A549 (cell line): ENCODE measurements at regions not wholly inside any gene's neighbourhood (a gene's known extent, or its start where the extent isn't known, plus 50 kb on each side); places are given as distances from the start of the nearest gene placed in this dataset.

Source experiments
- CBX8 ChIP-seq: fragments of 200-600 bp; sonication (generic); IDR thresholded peaks from 2 replicates; pipeline ENCODE4 v1.6.1; 2016
- CTCF ChIP-seq: fragments of >200 bp; sonication (Bioruptor Twin); formaldehyde crosslinking; IDR thresholded peaks from 3 replicates; pipeline ENCODE4 v1.5.1; 2016
- EHMT2 ChIP-seq: fragments of 200-600 bp; sonication (generic); IDR thresholded peaks from 2 replicates; pipeline ENCODE4 v1.6.1; 2016; ENCODE audit warnings: antibody characterized with exemption, low read depth, mild to moderate bottlenecking, moderate library complexity
- EP300 ChIP-seq, 2 experiments: fragments of >200 bp; sonication (Bioruptor Twin); formaldehyde crosslinking; IDR thresholded peaks; 2 replicates in 1 of 2; 3 replicates in 1 of 2; pipeline ENCODE4 v1.6.1; 2016 to 2017
- JUN ChIP-seq, 2 experiments: fragments of >200 bp; sonication (Bioruptor Twin); formaldehyde crosslinking; IDR thresholded peaks; 2 replicates in 1 of 2; 3 replicates in 1 of 2; pipeline ENCODE4 v1.6.1; 2016 to 2017
- MAX ChIP-seq: IDR thresholded peaks from 2 replicates; pipeline ENCODE4 v1.6.1; 2012
- MYC ChIP-seq: IDR thresholded peaks from 2 replicates; pipeline ENCODE4 v1.6.1; 2012; ENCODE audit warnings: mild to moderate bottlenecking, inconsistent platforms, low read length, improper control_type of control experiment, borderline replicate concordance
- NPAS2 ChIP-seq: fragments of 250-450 bp; sonication (Bioruptor Pico); IDR thresholded peaks from 2 replicates; pipeline ENCODE4 v1.8.0; 2022; ENCODE audit warnings: mild to moderate bottlenecking, moderate library complexity, borderline replicate concordance

GRCh38 chr2:9101763-9102425 is 98.4 kb upstream of the MBOAT2 start:
- TF ChIP-seq EP300 (IDR thresholded peaks at IDR 0.05), result no peak
- TF ChIP-seq CTCF, result no peak
- TF ChIP-seq MYC, result no peak
- no peak for TF ChIP-seq JUN (IDR thresholded peaks at IDR 0.05)
- TF ChIP-seq NPAS2 (CRISPR knock-in tag), result no peak
- TF ChIP-seq MAX, result no peak
- TF ChIP-seq EHMT2, result no peak
- TF ChIP-seq CBX8, result no peak
